ENCODE measurements at regions not wholly inside any gene's neighbourhood (a gene's known extent, or its start where the extent isn't known, plus 50 kb on each side); places are given as distances from the start of the nearest gene placed in this dataset.

- no peaks in the 10 kb centered on the region for H3K36me3 ChIP-seq (ENCODE audit: low read depth, low read length)
- intact Hi-C loops (cut with micrococcal nuclease): no loop called here
- no peak overlapping the region for H2AFZ ChIP-seq (ENCODE audit: low read length)
- H3K9me3 ChIP-seq (ENCODE audit: low read length): no peaks in the 10 kb centered on the region
- H3K27me3 ChIP-seq (ENCODE audit: low read length): no peaks in the 10 kb centered on the region
- ATAC-seq (no peak), DNase-seq (no peak)
- no peak overlapping the region for H3K27ac ChIP-seq (ENCODE audit: low read length)
- ChIA-PET POLR2A (ENCODE audit: unreplicated experiment) (no interaction called here), CTCF (interaction anchor here (0.5 kb wide), 1 partner anchor 1073 kb away, joined by 3 read pairs; no protein-coding TSS in a partner anchor)
- H3K9ac ChIP-seq (ENCODE audit: low read length): no peak overlapping the region
- H3K79me2 ChIP-seq (ENCODE audit: low read length): no peaks in the 10 kb centered on the region
- no peak overlapping the region for H3K4me3 ChIP-seq (ENCODE audit: low read length)
- no TSS peak for BruUV-seq (replicated peaks)
- H3K9me2 ChIP-seq (replicated peaks; ENCODE audit: low read length): no peaks in the 10 kb centered on the region
- no peaks in the 10 kb centered on the region for H3K4me1 ChIP-seq (ENCODE audit: insufficient read depth, low read length)
- no peak for TF ChIP-seq EZH2phosphoT487 (IDR thresholded peaks at IDR 0.05; ENCODE audit: borderline replicate concordance, low read length)
- TF ChIP-seq EZH2 (IDR thresholded peaks at IDR 0.05; ENCODE audit: low read length, unreplicated experiment): no peak
- TF ChIP-seq CTCF (conservative IDR thresholded peaks at IDR 0.05; ENCODE audit: low read depth, low read length): no peak
- H4K20me1 ChIP-seq (ENCODE audit: low read length): no peaks in the 10 kb centered on the region
- H3K4me2 ChIP-seq (ENCODE audit: low read length): no peak overlapping the region
- H3F3A ChIP-seq (ENCODE audit: low read length, unreplicated experiment): no peaks in the 10 kb centered on the region
Observed at GRCh38 chr2:236335696-236336574, 71.7 kb upstream of the ASB18 start.

- no peaks in the 10 kb centered on the region for H3K9me2 ChIP-seq (replicated peaks; ENCODE audit: low read length)
- no TSS peak for BruUV-seq (replicated peaks)
- no peak overlapping the region for H3K4me2 ChIP-seq (ENCODE audit: low read length)
- no peaks in the 10 kb centered on the region for H3K79me2 ChIP-seq (ENCODE audit: low read length)
- ATAC-seq (no peak), DNase-seq (no peak)
- TF ChIP-seq CTCF (conservative IDR thresholded peaks at IDR 0.05; ENCODE audit: low read depth, low read length): no peak
- TF ChIP-seq EZH2 (IDR thresholded peaks at IDR 0.05; ENCODE audit: low read length, unreplicated experiment): no peak
- no peak for TF ChIP-seq EZH2phosphoT487 (IDR thresholded peaks at IDR 0.05; ENCODE audit: borderline replicate concordance, low read length)
- H3K36me3 ChIP-seq (ENCODE audit: low read depth, low read length): no peaks in the 10 kb centered on the region
- H4K20me1 ChIP-seq (ENCODE audit: low read length): no peaks in the 10 kb centered on the region
- H3K9me3 ChIP-seq (ENCODE audit: low read length): no peaks in the 10 kb centered on the region
- no peak overlapping the region for H3K27ac ChIP-seq (ENCODE audit: low read length)
- H3F3A ChIP-seq (ENCODE audit: low read length, unreplicated experiment): no peaks in the 10 kb centered on the region
- CTCF ChIA-PET: interaction anchor here (0.5 kb wide), 1 partner anchor 1072 kb away, joined by 3 read pairs; no protein-coding TSS in a partner anchor
- H3K27me3 ChIP-seq (ENCODE audit: low read length): no peaks in the 10 kb centered on the region
- intact Hi-C loops (cut with micrococcal nuclease): no loop called here
- no peak overlapping the region for H3K4me3 ChIP-seq (ENCODE audit: low read length)
- no peaks in the 10 kb centered on the region for H3K4me1 ChIP-seq (ENCODE audit: insufficient read depth, low read length)
- no peak overlapping the region for H3K9ac ChIP-seq (ENCODE audit: low read length)
- no peak overlapping the region for H2AFZ ChIP-seq (ENCODE audit: low read length)
- POLR2A ChIA-PET (ENCODE audit: unreplicated experiment): no interaction called here
Observed at GRCh38 chr2:236336575-236337464, 72.6 kb upstream of the ASB18 start.

All from PC-3 (cell line).